WERI-Rb-1 (cell line): ENCODE measurements at regions not wholly inside any gene's neighbourhood (a gene's known extent, or its start where the extent isn't known, plus 50 kb on each side); places are given as distances from the start of the nearest gene placed in this dataset.

Experiments
- DNase-seq: peaks from one replicate; pipeline ENCODE4 v3.0.0-alpha.2; 2020
- H3K27ac ChIP-seq: fragments of 250-450 bp; sonication (Bioruptor Pico); 2 replicates; pipeline ENCODE4 v1.5.1; 2020; ENCODE audit warnings: mild to moderate bottlenecking, moderate library complexity
- H3K27me3 ChIP-seq: fragments of 250-450 bp; sonication (Bioruptor Pico); 2 replicates; pipeline ENCODE4 v1.5.1; 2021; ENCODE audit warnings: mild to moderate bottlenecking, low read depth, moderate library complexity; ENCODE audit not compliant: insufficient read depth, severe bottlenecking
- H3K36me3 ChIP-seq: fragments of 250-450 bp; sonication (Bioruptor Pico); 2 replicates; pipeline ENCODE4 v1.5.1; 2020; ENCODE audit warnings: mild to moderate bottlenecking, moderate library complexity
- H3K4me3 ChIP-seq: 2 replicates; pipeline ENCODE4 v1.5.1; 2011; ENCODE audit warnings: low read depth, mild to moderate bottlenecking, control low read depth, low read length
- H3K9me3 ChIP-seq: fragments of 250-450 bp; sonication (Bioruptor Pico); 2 replicates; pipeline ENCODE4 v1.5.1; 2021; ENCODE audit warnings: mild to moderate bottlenecking, moderate library complexity; ENCODE audit not compliant: severe bottlenecking
- TF ChIP-seq, protein P1 (sequence below): IDR thresholded peaks from 2 replicates; pipeline ENCODE4 v1.5.1; 2011; ENCODE audit warnings: low read depth, mild to moderate bottlenecking, control low read depth, inconsistent platforms, low read length

DNA sequence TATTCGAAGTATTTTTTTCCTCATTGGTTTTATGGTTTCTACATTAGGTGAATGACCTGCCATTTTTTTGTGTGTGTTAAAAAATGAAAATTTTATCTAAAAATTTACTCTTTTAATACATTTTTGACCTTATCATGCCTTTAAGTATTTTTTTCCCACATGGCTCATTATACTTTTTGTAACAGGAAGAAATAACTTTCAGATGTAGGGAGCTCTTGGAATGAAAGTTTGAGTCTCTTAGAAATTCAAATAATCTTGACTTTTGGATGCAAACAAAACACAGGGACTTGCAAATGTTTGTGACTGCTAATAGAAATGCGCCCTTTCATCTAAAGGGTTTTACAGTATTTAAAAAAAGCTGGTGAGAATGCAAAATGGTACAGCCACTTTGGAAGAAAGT, 457.9 kb downstream of the KLF5 start:
- Histone ChIP-seq H3K4me3 (no peak overlapping the region), H3K27me3 (no peaks in the 10 kb centered on the region), H3K36me3 (no peaks in the 10 kb centered on the region), H3K9me3 (no peaks in the 10 kb centered on the region), H3K27ac (no peak overlapping the region)
- DNase-seq: no peak
- TF ChIP-seq, protein P1, sequence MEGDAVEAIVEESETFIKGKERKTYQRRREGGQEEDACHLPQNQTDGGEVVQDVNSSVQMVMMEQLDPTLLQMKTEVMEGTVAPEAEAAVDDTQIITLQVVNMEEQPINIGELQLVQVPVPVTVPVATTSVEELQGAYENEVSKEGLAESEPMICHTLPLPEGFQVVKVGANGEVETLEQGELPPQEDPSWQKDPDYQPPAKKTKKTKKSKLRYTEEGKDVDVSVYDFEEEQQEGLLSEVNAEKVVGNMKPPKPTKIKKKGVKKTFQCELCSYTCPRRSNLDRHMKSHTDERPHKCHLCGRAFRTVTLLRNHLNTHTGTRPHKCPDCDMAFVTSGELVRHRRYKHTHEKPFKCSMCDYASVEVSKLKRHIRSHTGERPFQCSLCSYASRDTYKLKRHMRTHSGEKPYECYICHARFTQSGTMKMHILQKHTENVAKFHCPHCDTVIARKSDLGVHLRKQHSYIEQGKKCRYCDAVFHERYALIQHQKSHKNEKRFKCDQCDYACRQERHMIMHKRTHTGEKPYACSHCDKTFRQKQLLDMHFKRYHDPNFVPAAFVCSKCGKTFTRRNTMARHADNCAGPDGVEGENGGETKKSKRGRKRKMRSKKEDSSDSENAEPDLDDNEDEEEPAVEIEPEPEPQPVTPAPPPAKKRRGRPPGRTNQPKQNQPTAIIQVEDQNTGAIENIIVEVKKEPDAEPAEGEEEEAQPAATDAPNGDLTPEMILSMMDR: no peak

DNA sequence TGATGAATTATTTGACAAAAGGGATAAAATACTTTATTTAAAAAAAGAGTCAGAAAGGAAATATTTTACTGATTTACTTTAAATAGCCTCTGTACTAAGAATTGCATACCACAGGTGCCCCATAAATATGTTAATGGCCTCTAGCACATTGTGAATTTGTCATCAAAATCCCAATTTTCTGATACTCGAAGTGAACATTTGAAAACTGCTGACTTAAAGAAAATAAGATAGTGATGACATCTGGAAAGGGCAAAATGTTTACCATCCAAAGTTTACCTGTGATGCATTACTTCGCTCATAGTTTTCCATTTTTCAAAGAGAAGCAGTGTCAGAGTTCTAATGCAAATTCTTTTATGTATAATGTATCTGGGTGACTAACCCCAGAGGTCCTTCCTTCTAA, 455.4 kb downstream of the KLF5 start:
- TF ChIP-seq, protein P1: no peak

DNA sequence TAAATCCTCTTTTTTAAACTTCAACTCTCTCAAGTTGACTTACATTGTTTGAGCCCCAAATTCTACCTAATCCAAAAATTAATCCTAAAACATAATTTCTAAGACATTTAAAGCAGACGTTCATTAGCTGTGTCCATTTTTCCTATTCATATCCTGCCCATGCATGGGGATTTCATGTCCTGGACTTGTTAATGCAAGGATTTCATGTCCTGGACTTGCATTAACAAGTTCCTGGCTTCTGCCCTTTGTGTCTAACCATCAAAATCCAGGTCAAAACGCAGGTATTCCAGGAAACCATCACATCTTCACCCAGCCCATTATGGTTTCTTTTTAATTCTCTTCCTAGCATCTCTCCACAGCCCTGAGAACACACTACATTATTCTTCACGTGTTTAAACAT, 454.9 kb downstream of the KLF5 start:
- TF ChIP-seq, protein P1: no peak
- DNase-seq: no peak
- no peaks in the 10 kb centered on the region for H3K36me3 ChIP-seq
- no peaks in the 10 kb centered on the region for H3K9me3 ChIP-seq
- H3K27ac ChIP-seq: no peak overlapping the region
- no peaks in the 10 kb centered on the region for H3K27me3 ChIP-seq
- no peak overlapping the region for H3K4me3 ChIP-seq

More for the DNA sequence above, 455.4 kb downstream of the KLF5 start:
- no peak overlapping the region for H3K27ac ChIP-seq
- no peak for DNase-seq
- H3K36me3 ChIP-seq: no peaks in the 10 kb centered on the region
- H3K27me3 ChIP-seq: no peaks in the 10 kb centered on the region
- no peak overlapping the region for H3K4me3 ChIP-seq
- H3K9me3 ChIP-seq: no peaks in the 10 kb centered on the region

DNA sequence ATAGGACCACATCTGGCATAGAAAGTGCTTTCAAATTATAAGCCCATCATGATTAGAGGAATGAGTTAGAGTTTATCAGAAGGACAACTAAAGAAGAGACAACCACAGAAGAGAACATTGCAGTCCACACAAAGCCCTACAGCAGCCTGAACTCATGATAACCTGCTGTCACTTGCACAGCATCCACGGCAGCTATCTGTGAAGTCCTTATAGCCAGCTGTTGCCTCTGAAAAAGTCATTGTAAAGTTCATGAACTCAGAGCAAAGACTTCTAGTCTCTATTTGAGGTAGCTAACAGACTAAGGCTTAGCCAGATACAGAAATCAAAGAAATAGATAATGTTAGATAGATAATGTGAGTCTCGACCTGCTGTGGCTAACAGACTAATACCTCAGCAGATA, 450.0 kb downstream of the KLF5 start:
- TF ChIP-seq, protein P1: no peak
- DNase-seq: no peak
- H3K27me3 ChIP-seq: no peaks in the 10 kb centered on the region
- no peak overlapping the region for H3K4me3 ChIP-seq
- H3K27ac ChIP-seq: no peak overlapping the region
- no peaks in the 10 kb centered on the region for H3K9me3 ChIP-seq
- no peaks in the 10 kb centered on the region for H3K36me3 ChIP-seq

DNA sequence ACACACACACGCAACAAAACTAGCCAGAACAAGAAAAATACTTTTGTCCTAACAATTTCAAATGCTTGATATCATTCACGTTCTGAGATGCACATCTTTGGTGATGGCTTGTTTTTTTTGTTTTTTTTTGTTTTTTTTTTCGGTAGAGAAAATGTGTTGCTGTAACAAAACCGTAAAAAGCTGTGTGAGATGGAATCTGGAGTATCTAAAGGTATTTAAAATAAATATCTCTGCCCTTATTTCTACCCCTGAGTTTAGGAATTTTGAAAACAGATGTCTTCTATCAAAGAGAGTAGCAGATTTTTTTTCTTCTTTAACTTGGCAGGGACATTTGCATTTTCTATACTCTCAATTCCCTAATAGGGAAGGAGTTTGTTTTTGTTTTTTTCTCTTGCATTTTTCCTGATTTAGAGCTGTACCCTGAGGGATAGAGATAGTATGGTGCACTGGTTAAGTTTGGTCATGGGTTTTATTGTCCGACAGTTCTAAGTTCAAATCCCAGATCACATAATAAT, 446.6 kb downstream of the KLF5 start:
- TF ChIP-seq, protein P1: no peak
- Histone ChIP-seq H3K36me3 (no peaks in the 10 kb centered on the region), H3K4me3 (no peak overlapping the region), H3K9me3 (no peaks in the 10 kb centered on the region), H3K27ac (no peak overlapping the region), H3K27me3 (no peaks in the 10 kb centered on the region)
- DNase-seq: no peak

DNA sequence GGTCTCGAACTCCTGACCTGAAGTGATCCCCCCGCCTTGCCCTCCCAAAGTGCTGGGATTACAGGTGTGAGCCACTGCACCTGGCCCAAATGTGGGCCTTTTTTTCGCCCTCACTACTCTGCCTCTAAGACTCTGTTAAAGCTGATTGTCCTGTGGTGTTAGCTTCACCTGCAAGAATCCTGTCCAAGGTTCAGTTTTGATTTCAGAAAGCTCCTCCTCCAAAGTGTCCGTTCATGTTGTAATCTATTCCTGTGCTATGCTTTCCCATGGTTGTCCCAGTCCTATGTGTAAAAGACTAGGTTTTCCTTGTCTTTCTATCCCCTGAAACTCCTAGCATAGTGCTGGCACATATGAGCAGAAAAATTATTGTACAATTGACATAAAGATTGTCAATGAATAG, 440.9 kb downstream of the KLF5 start:
- no peaks in the 10 kb centered on the region for H3K27me3 ChIP-seq
- H3K36me3 ChIP-seq: no peaks in the 10 kb centered on the region
- no peak overlapping the region for H3K27ac ChIP-seq
- no peak overlapping the region for H3K4me3 ChIP-seq
- TF ChIP-seq, protein P1: no peak
- no peaks in the 10 kb centered on the region for H3K9me3 ChIP-seq
- no peak for DNase-seq
